ENCODE measurements at regions not wholly inside any gene's neighbourhood (a gene's known extent, or its start where the extent isn't known, plus 50 kb on each side); places are given as distances from the start of the nearest gene placed in this dataset.

- Histone ChIP-seq H3K27me3 (ENCODE audit: control insufficient read depth, insufficient read depth, low read length) (no peaks in the 10 kb centered on the region), H3K36me3 (ENCODE audit: control insufficient read depth, insufficient read depth, low read length) (no peaks in the 10 kb centered on the region), H3K4me1 (ENCODE audit: control insufficient read depth, insufficient read depth, low read length, poor library complexity, severe bottlenecking) (no peaks in the 10 kb centered on the region), H3K9me3 (ENCODE audit: control insufficient read depth in 2 of 2, low read length in 2 of 2) (no peaks in the 10 kb centered on the region), H3K27ac (ENCODE audit: insufficient read depth, low read length, poor library complexity, severe bottlenecking) (no peak overlapping the region), H3K4me3 (ENCODE audit: low read depth, low read length) (no peak overlapping the region)
- no peak for ATAC-seq (ENCODE audit: low read depth in 2 of 2)
- H3K4me1 Mint-ChIP-seq: no peaks in the 10 kb centered on the region
- H3K4me3 Mint-ChIP-seq: no peak overlapping the region
- H3K9me3 Mint-ChIP-seq: peaks cover 0 to 13% (median 2%) of the 10 kb centered on the region in 7 donors
- no peaks in the 10 kb centered on the region for H3K27me3 Mint-ChIP-seq
- no peak overlapping the region for H3K27ac Mint-ChIP-seq
- no peaks in the 10 kb centered on the region for H3K36me3 Mint-ChIP-seq
- DNase-seq: no peak
Observed at GRCh38 chr3:190767851-190768250, 94.6 kb downstream of the GMNC start.

- Mint-ChIP-seq H3K27ac (no peak overlapping the region), H3K4me1 (no peaks in the 10 kb centered on the region), H3K4me3 (no peak overlapping the region), H3K27me3 (no peaks in the 10 kb centered on the region), H3K36me3 (no peaks in the 10 kb centered on the region), H3K9me3 (peaks cover 0 to 2% (median 0%) of the 10 kb centered on the region in 7 donors)
- Histone ChIP-seq H3K4me3 (ENCODE audit: low read depth, low read length) (no peak overlapping the region), H3K27me3 (ENCODE audit: control insufficient read depth, insufficient read depth, low read length) (no peaks in the 10 kb centered on the region), H3K9me3 (ENCODE audit: control insufficient read depth in 2 of 2, low read length in 2 of 2) (no peaks in the 10 kb centered on the region), H3K36me3 (ENCODE audit: control insufficient read depth, insufficient read depth, low read length) (no peaks in the 10 kb centered on the region), H3K27ac (ENCODE audit: insufficient read depth, low read length, poor library complexity, severe bottlenecking) (no peak overlapping the region), H3K4me1 (ENCODE audit: control insufficient read depth, insufficient read depth, low read length, poor library complexity, severe bottlenecking) (no peaks in the 10 kb centered on the region)
- ATAC-seq (ENCODE audit: low read depth in 2 of 2) (no peak), DNase-seq (no peak)
Observed at GRCh38 chr3:190764231-190765134, 98.0 kb downstream of the GMNC start.

DNA sequence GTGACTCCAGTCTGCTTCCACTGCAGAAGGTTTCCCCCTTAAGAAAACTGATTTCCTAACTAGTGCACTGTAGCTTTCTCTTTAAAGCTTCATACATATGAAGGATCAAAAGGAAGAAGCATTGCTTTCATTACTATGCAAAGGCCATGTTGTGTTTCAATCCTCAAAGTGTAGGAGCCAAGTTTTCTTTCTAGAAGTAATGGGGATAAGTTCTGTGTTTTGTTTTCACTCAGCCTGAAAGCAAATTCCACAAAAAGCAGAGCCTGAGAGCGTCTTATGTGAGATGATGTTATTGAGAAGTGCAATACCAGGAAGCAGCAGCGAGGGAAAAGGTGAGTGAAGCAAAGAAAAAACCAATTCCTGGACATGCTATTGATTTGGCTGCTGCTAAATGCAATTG, 99.7 kb downstream of the GMNC start:
- no peaks in the 10 kb centered on the region for H3K27me3 ChIP-seq (ENCODE audit: control insufficient read depth, insufficient read depth, low read length)
- no peak overlapping the region for H3K27ac ChIP-seq (ENCODE audit: insufficient read depth, low read length, poor library complexity, severe bottlenecking)
- no peak for DNase-seq
- Mint-ChIP-seq H3K4me3 (no peak overlapping the region), H3K27me3 (no peaks in the 10 kb centered on the region), H3K36me3 (no peaks in the 10 kb centered on the region), H3K27ac (no peak overlapping the region), H3K4me1 (no peaks in the 10 kb centered on the region), H3K9me3 (peaks cover 0 to 3% (median 0%) of the 10 kb centered on the region in 7 donors)
- no peak for ATAC-seq (ENCODE audit: low read depth in 2 of 2)
- no peak overlapping the region for H3K4me3 ChIP-seq (ENCODE audit: low read depth, low read length)
- H3K4me1 ChIP-seq (ENCODE audit: control insufficient read depth, insufficient read depth, low read length, poor library complexity, severe bottlenecking): no peaks in the 10 kb centered on the region
- H3K9me3 ChIP-seq (ENCODE audit: control insufficient read depth in 2 of 2, low read length in 2 of 2): no peaks in the 10 kb centered on the region
- no peaks in the 10 kb centered on the region for H3K36me3 ChIP-seq (ENCODE audit: control insufficient read depth, insufficient read depth, low read length)

- ATAC-seq (ENCODE audit: low read depth in 2 of 2): no peak
- H3K27ac ChIP-seq (ENCODE audit: insufficient read depth, low read length, poor library complexity, severe bottlenecking): no peak overlapping the region
- Mint-ChIP-seq H3K36me3 (no peaks in the 10 kb centered on the region), H3K27ac (no peak overlapping the region), H3K4me3 (no peak overlapping the region), H3K9me3 (peaks cover 0 to 2% (median 0%) of the 10 kb centered on the region in 7 donors), H3K27me3 (no peaks in the 10 kb centered on the region), H3K4me1 (no peaks in the 10 kb centered on the region)
- H3K4me3 ChIP-seq (ENCODE audit: low read depth, low read length): no peak overlapping the region
- H3K9me3 ChIP-seq (ENCODE audit: control insufficient read depth in 2 of 2, low read length in 2 of 2): no peaks in the 10 kb centered on the region
- no peaks in the 10 kb centered on the region for H3K27me3 ChIP-seq (ENCODE audit: control insufficient read depth, insufficient read depth, low read length)
- H3K4me1 ChIP-seq (ENCODE audit: control insufficient read depth, insufficient read depth, low read length, poor library complexity, severe bottlenecking): no peaks in the 10 kb centered on the region
- no peaks in the 10 kb centered on the region for H3K36me3 ChIP-seq (ENCODE audit: control insufficient read depth, insufficient read depth, low read length)
- DNase-seq: no peak
Observed at GRCh38 chr3:190747571-190747970, 114.9 kb downstream of the GMNC start.

DNA sequence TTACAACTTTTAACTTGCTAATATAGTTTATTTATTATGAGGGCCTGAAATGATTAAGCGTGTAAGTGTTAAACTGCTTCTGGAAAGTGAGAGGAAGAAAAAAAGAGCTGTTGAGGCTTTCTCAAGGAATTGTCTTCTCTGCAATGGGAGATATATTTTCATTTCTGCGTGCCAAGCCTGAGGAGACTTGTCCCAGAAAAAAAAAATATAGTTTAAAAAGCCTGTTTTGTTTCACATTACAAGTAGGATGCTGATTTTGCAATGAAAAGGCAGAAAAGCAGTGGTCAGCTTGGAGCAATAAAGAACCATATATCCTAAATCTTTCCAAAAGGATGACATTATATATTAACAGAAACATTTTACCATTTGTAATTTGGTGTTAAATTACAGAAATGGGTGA, 115.5 kb downstream of the GMNC start:
- Mint-ChIP-seq H3K9me3 (no peaks in the 10 kb centered on the region), H3K4me3 (no peak overlapping the region), H3K27ac (no peak overlapping the region), H3K4me1 (no peaks in the 10 kb centered on the region), H3K27me3 (no peaks in the 10 kb centered on the region), H3K36me3 (no peaks in the 10 kb centered on the region)
- H3K4me1 ChIP-seq (ENCODE audit: control insufficient read depth, insufficient read depth, low read length, poor library complexity, severe bottlenecking): no peaks in the 10 kb centered on the region
- no peak for ATAC-seq (ENCODE audit: low read depth in 2 of 2)
- no peaks in the 10 kb centered on the region for H3K36me3 ChIP-seq (ENCODE audit: control insufficient read depth, insufficient read depth, low read length)
- H3K9me3 ChIP-seq (ENCODE audit: control insufficient read depth in 2 of 2, low read length in 2 of 2): no peaks in the 10 kb centered on the region
- no peak overlapping the region for H3K4me3 ChIP-seq (ENCODE audit: low read depth, low read length)
- no peak for DNase-seq
- peaks cover under 1% of the 10 kb centered on the region for H3K27me3 ChIP-seq (ENCODE audit: control insufficient read depth, insufficient read depth, low read length)
- no peak overlapping the region for H3K27ac ChIP-seq (ENCODE audit: insufficient read depth, low read length, poor library complexity, severe bottlenecking)

DNA sequence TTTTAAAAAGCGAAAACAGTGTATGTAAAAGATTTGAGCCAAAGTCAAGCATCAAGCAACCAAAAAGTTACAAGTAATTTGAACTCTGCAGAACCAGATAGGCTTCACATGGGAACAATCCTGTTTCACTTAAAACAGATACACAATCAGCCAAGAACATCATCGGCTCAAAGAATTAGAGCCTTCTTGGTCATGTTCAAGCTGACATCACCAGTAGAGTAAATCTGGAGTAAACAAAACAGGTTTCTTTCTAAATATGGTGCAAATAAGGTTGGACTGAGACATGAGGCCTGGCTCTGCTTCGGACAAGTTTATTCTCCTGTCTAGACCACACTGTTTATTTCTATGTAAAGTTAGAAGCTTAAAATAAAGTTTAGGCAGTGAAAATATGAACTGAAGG, 116.0 kb downstream of the GMNC start:
- Mint-ChIP-seq H3K9me3 (peaks cover 0 to 2% (median 0%) of the 10 kb centered on the region in 7 donors), H3K36me3 (no peaks in the 10 kb centered on the region), H3K4me1 (no peaks in the 10 kb centered on the region), H3K4me3 (no peak overlapping the region), H3K27me3 (no peaks in the 10 kb centered on the region), H3K27ac (no peak overlapping the region)
- Histone ChIP-seq H3K27me3 (ENCODE audit: control insufficient read depth, insufficient read depth, low read length) (peaks cover 1% of the 10 kb centered on the region), H3K36me3 (ENCODE audit: control insufficient read depth, insufficient read depth, low read length) (no peaks in the 10 kb centered on the region), H3K27ac (ENCODE audit: insufficient read depth, low read length, poor library complexity, severe bottlenecking) (no peak overlapping the region), H3K9me3 (ENCODE audit: control insufficient read depth in 2 of 2, low read length in 2 of 2) (no peaks in the 10 kb centered on the region), H3K4me3 (ENCODE audit: low read depth, low read length) (no peak overlapping the region), H3K4me1 (ENCODE audit: control insufficient read depth, insufficient read depth, low read length, poor library complexity, severe bottlenecking) (no peaks in the 10 kb centered on the region)
- ATAC-seq (ENCODE audit: low read depth in 2 of 2): no peak
- DNase-seq: no peak

DNA sequence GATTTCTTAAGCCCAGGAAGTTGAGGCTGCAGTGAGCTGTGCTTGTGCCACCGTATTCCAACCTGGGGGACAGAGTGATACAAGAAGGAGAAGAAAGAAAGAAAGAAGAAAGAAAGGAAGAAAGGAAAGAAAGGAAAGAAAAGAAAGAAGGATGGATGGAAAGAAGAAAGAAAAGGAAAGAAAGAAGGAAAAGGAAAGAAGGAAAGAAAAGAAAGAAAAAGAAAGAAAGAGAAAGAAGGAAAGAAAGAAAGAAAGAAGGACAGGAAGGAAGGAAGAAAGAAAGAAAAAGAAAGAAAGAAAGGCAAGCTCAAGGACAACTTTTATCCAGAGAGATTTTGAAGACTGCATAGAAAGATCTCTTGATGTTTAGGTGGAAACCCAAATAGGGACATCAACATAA, 120.7 kb downstream of the GMNC start:
- Mint-ChIP-seq H3K4me1 (no peaks in the 10 kb centered on the region), H3K27me3 (peaks cover 5% of the 10 kb centered on the region), H3K4me3 (no peak overlapping the region), H3K27ac (no peak overlapping the region), H3K36me3 (no peaks in the 10 kb centered on the region), H3K9me3 (peaks cover 0 to 6% (median 0%) of the 10 kb centered on the region in 7 donors)
- ATAC-seq (ENCODE audit: low read depth in 2 of 2): no peak
- no peak for DNase-seq
- Histone ChIP-seq H3K4me3 (ENCODE audit: low read depth, low read length) (no peak overlapping the region), H3K9me3 (ENCODE audit: control insufficient read depth in 2 of 2, low read length in 2 of 2) (no peaks in the 10 kb centered on the region), H3K36me3 (ENCODE audit: control insufficient read depth, insufficient read depth, low read length) (no peaks in the 10 kb centered on the region), H3K27me3 (ENCODE audit: control insufficient read depth, insufficient read depth, low read length) (peaks cover 1% of the 10 kb centered on the region), H3K4me1 (ENCODE audit: control insufficient read depth, insufficient read depth, low read length, poor library complexity, severe bottlenecking) (no peaks in the 10 kb centered on the region), H3K27ac (ENCODE audit: insufficient read depth, low read length, poor library complexity, severe bottlenecking) (no peak overlapping the region)

GRCh38 chr3:190739641-190740185, 122.8 kb downstream of the GMNC start:
- no peaks in the 10 kb centered on the region for H3K4me1 Mint-ChIP-seq
- no peaks in the 10 kb centered on the region for H3K36me3 Mint-ChIP-seq
- DNase-seq (no peak), ATAC-seq (ENCODE audit: low read depth in 2 of 2) (no peak)
- peaks cover 5% of the 10 kb centered on the region for H3K27me3 Mint-ChIP-seq
- Histone ChIP-seq H3K27ac (ENCODE audit: insufficient read depth, low read length, poor library complexity, severe bottlenecking) (no peak overlapping the region), H3K9me3 (ENCODE audit: control insufficient read depth in 2 of 2, low read length in 2 of 2) (no peaks in the 10 kb centered on the region), H3K27me3 (ENCODE audit: control insufficient read depth, insufficient read depth, low read length) (peaks cover 1% of the 10 kb centered on the region), H3K36me3 (ENCODE audit: control insufficient read depth, insufficient read depth, low read length) (no peaks in the 10 kb centered on the region), H3K4me3 (ENCODE audit: low read depth, low read length) (no peak overlapping the region), H3K4me1 (ENCODE audit: control insufficient read depth, insufficient read depth, low read length, poor library complexity, severe bottlenecking) (no peaks in the 10 kb centered on the region)
- no peak overlapping the region for H3K4me3 Mint-ChIP-seq
- peaks cover 0 to 6% (median 0%) of the 10 kb centered on the region in 7 donors for H3K9me3 Mint-ChIP-seq
- no peak overlapping the region for H3K27ac Mint-ChIP-seq

All from CD4-positive, CD25-positive, alpha-beta regulatory T cell (primary cell).